ENCODE measurements at regions not wholly inside any gene's neighbourhood (a gene's known extent, or its start where the extent isn't known, plus 50 kb on each side); places are given as distances from the start of the nearest gene placed in this dataset.

DNA sequence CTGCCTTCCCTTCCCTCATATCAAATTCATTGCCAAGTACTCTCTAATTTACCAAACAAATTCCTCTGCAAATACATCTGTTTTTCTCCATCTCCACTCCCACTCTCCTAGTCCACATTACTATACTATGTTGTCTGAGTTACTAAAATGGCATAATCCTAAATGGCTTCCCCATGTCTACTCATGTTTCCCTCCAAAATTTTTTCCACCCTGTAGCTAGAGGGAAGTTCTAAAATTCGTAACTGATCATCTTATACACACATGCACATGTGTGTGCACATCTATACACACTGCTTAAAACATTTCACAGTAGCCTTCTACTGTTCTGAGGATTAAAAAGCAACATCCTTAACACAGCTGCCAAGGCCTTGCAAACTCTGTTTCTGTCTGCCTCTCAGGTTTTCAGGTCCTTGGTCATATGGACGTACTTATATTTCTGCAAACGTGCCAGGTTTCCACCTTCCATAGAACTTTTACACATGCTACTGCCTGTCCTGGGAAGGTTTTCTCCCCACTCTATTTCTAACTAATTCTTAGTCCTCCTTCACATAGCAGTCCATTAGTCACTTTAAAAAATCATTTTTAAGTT lies 140.6 kb downstream of the LURAP1L start:
- TF ChIP-seq, protein P1, sequence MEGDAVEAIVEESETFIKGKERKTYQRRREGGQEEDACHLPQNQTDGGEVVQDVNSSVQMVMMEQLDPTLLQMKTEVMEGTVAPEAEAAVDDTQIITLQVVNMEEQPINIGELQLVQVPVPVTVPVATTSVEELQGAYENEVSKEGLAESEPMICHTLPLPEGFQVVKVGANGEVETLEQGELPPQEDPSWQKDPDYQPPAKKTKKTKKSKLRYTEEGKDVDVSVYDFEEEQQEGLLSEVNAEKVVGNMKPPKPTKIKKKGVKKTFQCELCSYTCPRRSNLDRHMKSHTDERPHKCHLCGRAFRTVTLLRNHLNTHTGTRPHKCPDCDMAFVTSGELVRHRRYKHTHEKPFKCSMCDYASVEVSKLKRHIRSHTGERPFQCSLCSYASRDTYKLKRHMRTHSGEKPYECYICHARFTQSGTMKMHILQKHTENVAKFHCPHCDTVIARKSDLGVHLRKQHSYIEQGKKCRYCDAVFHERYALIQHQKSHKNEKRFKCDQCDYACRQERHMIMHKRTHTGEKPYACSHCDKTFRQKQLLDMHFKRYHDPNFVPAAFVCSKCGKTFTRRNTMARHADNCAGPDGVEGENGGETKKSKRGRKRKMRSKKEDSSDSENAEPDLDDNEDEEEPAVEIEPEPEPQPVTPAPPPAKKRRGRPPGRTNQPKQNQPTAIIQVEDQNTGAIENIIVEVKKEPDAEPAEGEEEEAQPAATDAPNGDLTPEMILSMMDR (conservative IDR thresholded peaks at IDR 0.05), result no peak
- no peak for TF ChIP-seq ZFX (IDR thresholded peaks at IDR 0.05)

Measured in C4-2B (cell line).